DMS 273 (cell line): ENCODE measurements at regions not wholly inside any gene's neighbourhood (a gene's known extent, or its start where the extent isn't known, plus 50 kb on each side); places are given as distances from the start of the nearest gene placed in this dataset.
"Not testable (repeated sequence)": the region's sequence is repeated elsewhere in the genome, so short reads cannot be mapped to it uniquely, and the experiment has no call there.

ENCODE experiments used
- DNase-seq: peaks from one replicate; lab custom pipeline; 2025; ENCODE audit not compliant: unreplicated experiment; lab: John Stamatoyannopoulos, UW

- no peak for DNase-seq
Measured at GRCh38 chr2:195364015-195364965, 292.7 kb upstream of the SLC39A10 start.

GRCh38 chr2:195363496-195363895, 293.5 kb upstream of the SLC39A10 start:
- no peak for DNase-seq

GRCh38 chr2:195360242-195360641, 296.8 kb upstream of the SLC39A10 start:
- no peak for DNase-seq

- DNase-seq, result no peak
Measured at GRCh38 chr2:195359043-195359735, 297.8 kb upstream of the SLC39A10 start.

- no peak for DNase-seq
Measured at GRCh38 chr2:195356920-195357440, 300.0 kb upstream of the SLC39A10 start.

- no peak for DNase-seq
Measured at GRCh38 chr2:195356026-195356425, 301.0 kb upstream of the SLC39A10 start.

GRCh38 chr2:195352581-195352980, 304.4 kb upstream of the SLC39A10 start:
- DNase-seq, result no peak

GRCh38 chr2:195343942-195344530, 313.0 kb upstream of the SLC39A10 start:
- DNase-seq, result no peak

GRCh38 chr2:195343540-195343939, 313.5 kb upstream of the SLC39A10 start:
- DNase-seq, result no peak

GRCh38 chr2:195342061-195342460, 315.0 kb upstream of the SLC39A10 start:
- no peak for DNase-seq

- DNase-seq, result no peak
Measured at GRCh38 chr2:195338856-195339255, 318.2 kb upstream of the SLC39A10 start.

- DNase-seq, result no peak
Measured at GRCh38 chr2:195337597-195337996, 319.4 kb upstream of the SLC39A10 start.

- DNase-seq, result no peak
Measured at GRCh38 chr2:195333869-195334268, 323.2 kb upstream of the SLC39A10 start.

- no peak for DNase-seq
Measured at GRCh38 chr2:195331966-195332365, 325.1 kb upstream of the SLC39A10 start.

GRCh38 chr2:195331129-195331528, 325.9 kb upstream of the SLC39A10 start:
- DNase-seq, result no peak

GRCh38 chr2:195330513-195330956, 326.5 kb upstream of the SLC39A10 start:
- no peak for DNase-seq

GRCh38 chr2:195329784-195330183, 327.2 kb upstream of the SLC39A10 start:
- not testable (repeated sequence) for DNase-seq

GRCh38 chr2:195326537-195326936, 330.5 kb upstream of the SLC39A10 start:
- DNase-seq, result no peak

GRCh38 chr2:195322324-195322723, 334.7 kb upstream of the SLC39A10 start:
- peak; percentile 24 for DNase-seq

- DNase-seq, result no peak
Measured at GRCh38 chr2:195320413-195320973, 336.5 kb upstream of the SLC39A10 start.
